GM23338 (cell line): ENCODE measurements at regions not wholly inside any gene's neighbourhood (a gene's known extent, or its start where the extent isn't known, plus 50 kb on each side); places are given as distances from the start of the nearest gene placed in this dataset.

ENCODE experiments used
- ATAC-seq: fragments of 200-7000 bp; cut with Tn5 transposase; 3 replicates; pipeline ENCODE4 v1.9.1; 2020
- DNase-seq: peaks from one replicate; pipeline ENCODE4 v3.0.0-alpha.2; 2015; ENCODE audit warnings: low spot score
- H2AFZ ChIP-seq: fragments of 200-600 bp; sonication (generic); 2 replicates; pipeline ENCODE4 v1.8.0; 2016; ENCODE audit warnings: antibody characterized with exemption, mild to moderate bottlenecking, moderate library complexity
- H3F3A ChIP-seq: fragments of 200-600 bp; sonication (generic); replicated peaks from 2 replicates; pipeline ENCODE4 v1.8.0; 2017; ENCODE audit warnings: antibody characterized with exemption, mixed run types, low read depth
- H3K27ac ChIP-seq: fragments of 200-600 bp; sonication (generic); 2 replicates; pipeline ENCODE4 v1.6.1; 2016; ENCODE audit warnings: low read depth
- H3K27me3 ChIP-seq: fragments of 200-600 bp; sonication (generic); 2 replicates; pipeline ENCODE4 v1.8.0; 2016; ENCODE audit warnings: mild to moderate bottlenecking, mixed run types, moderate library complexity; ENCODE audit not compliant: insufficient read depth
- H3K36me3 ChIP-seq: fragments of 200-600 bp; sonication (generic); 2 replicates; pipeline ENCODE4 v1.8.0; 2016; ENCODE audit warnings: mild to moderate bottlenecking; ENCODE audit not compliant: insufficient read depth
- H3K4me1 ChIP-seq: fragments of 200-600 bp; sonication (generic); 2 replicates; pipeline ENCODE4 v1.8.0; 2016; ENCODE audit warnings: mild to moderate bottlenecking, moderate library complexity; ENCODE audit not compliant: insufficient read depth
- H3K4me2 ChIP-seq: fragments of 200-600 bp; sonication (generic); 2 replicates; pipeline ENCODE4 v1.7.1; 2017; ENCODE audit warnings: mixed run types
- H3K4me3 ChIP-seq: fragments of 200-600 bp; sonication (generic); 2 replicates; pipeline ENCODE4 v1.6.1; 2016; ENCODE audit warnings: mixed run types
- H3K79me2 ChIP-seq: fragments of 200-600 bp; sonication (generic); replicated peaks from 2 replicates; pipeline ENCODE4 v1.8.0; 2017; ENCODE audit warnings: mild to moderate bottlenecking; ENCODE audit not compliant: insufficient read depth
- H3K9me2 ChIP-seq: fragments of 200-600 bp; sonication (generic); 2 replicates; pipeline ENCODE4 v1.8.0; 2017; ENCODE audit not compliant: insufficient read depth
- H4K20me1 ChIP-seq: fragments of 200-600 bp; sonication (generic); replicated peaks from 2 replicates; pipeline ENCODE4 v1.8.0; 2017; ENCODE audit warnings: mild to moderate bottlenecking; ENCODE audit not compliant: insufficient read depth
- H3K27ac Mint-ChIP-seq: 2 replicates; pipeline ENCODE4 v1.8.0; 2020; ENCODE audit warnings: inconsistent platforms, mild to moderate bottlenecking, moderate library complexity, mixed read lengths
- H3K27me3 Mint-ChIP-seq: 3 replicates; pipeline ENCODE4 v1.8.0; 2022; ENCODE audit warnings: low read depth, mild to moderate bottlenecking, moderate library complexity, mixed read lengths, inconsistent platforms; ENCODE audit not compliant: insufficient read depth, poor library complexity
- H3K36me3 Mint-ChIP-seq: 3 replicates; pipeline ENCODE4 v1.8.0; 2021; ENCODE audit warnings: low read depth, mild to moderate bottlenecking, inconsistent platforms, moderate library complexity, mixed read lengths
- H3K4me1 Mint-ChIP-seq: 3 replicates; pipeline ENCODE4 v1.8.0; 2020; ENCODE audit warnings: mild to moderate bottlenecking, inconsistent platforms, mixed read lengths
- H3K4me3 Mint-ChIP-seq: 3 replicates; pipeline ENCODE4 v1.8.0; 2021; ENCODE audit warnings: moderate library complexity, mild to moderate bottlenecking, inconsistent platforms, mixed read lengths
- H3K9me3 Mint-ChIP-seq: 3 replicates; pipeline ENCODE4 v1.8.0; 2020; ENCODE audit warnings: moderate library complexity, mild to moderate bottlenecking, inconsistent platforms, mixed read lengths
- EZH2 ChIP-seq: fragments of 200-600 bp; sonication (generic); IDR thresholded peaks from one replicate; pipeline ENCODE4 v1.8.0; 2017; ENCODE audit warnings: antibody characterized with exemption, mild to moderate bottlenecking, low read depth; ENCODE audit not compliant: unreplicated experiment
- JUNB ChIP-seq: IDR thresholded peaks from one replicate; pipeline ENCODE4 v1.6.1; 2016; ENCODE audit warnings: antibody characterized with exemption; ENCODE audit not compliant: unreplicated experiment
- NANOG ChIP-seq: IDR thresholded peaks from 2 replicates; pipeline ENCODE4 v1.6.1; 2016; ENCODE audit warnings: antibody characterized with exemption, borderline replicate concordance
- POLR2AphosphoS5 ChIP-seq: IDR thresholded peaks from 2 replicates; pipeline ENCODE4 v1.6.1; 2016; ENCODE audit warnings: antibody characterized with exemption, low read depth
- STAT1 ChIP-seq: IDR thresholded peaks from one replicate; pipeline ENCODE4 v1.6.1; 2016; ENCODE audit warnings: antibody characterized with exemption; ENCODE audit not compliant: unreplicated experiment
- ZNF331 ChIP-seq: fragments of 250-450 bp; sonication (Bioruptor Pico); IDR thresholded peaks from 2 replicates; pipeline ENCODE4 v1.5.0; 2020; ENCODE audit warnings: low read depth, mild to moderate bottlenecking, moderate library complexity
- TF ChIP-seq, protein P1 (sequence below): fragments of 250-450 bp; sonication (Bioruptor Pico); IDR thresholded peaks from 2 replicates; pipeline ENCODE4 v1.5.0; 2020; ENCODE audit warnings: mild to moderate bottlenecking, moderate library complexity
- TF ChIP-seq, protein P2 (sequence below): IDR thresholded peaks from 2 replicates; pipeline ENCODE4 v1.6.1; 2016; ENCODE audit warnings: antibody characterized with exemption
- TF ChIP-seq, protein P3 (sequence below): IDR thresholded peaks from one replicate; pipeline ENCODE4 v1.6.1; 2018; ENCODE audit warnings: antibody characterized with exemption; ENCODE audit not compliant: unreplicated experiment
- TF ChIP-seq, protein P4 (sequence below), 2 experiments: fragments of 200-600 bp in 1 of 2; sonication (generic) in 1 of 2; conservative IDR thresholded peaks; 2 replicates each; pipeline versions ENCODE4 v1.5.1 to v1.6.1; 2016 to 2017; ENCODE audit warnings: antibody characterized with exemption in 2 of 2, low read depth in 2 of 2, mild to moderate bottlenecking in 2 of 2, moderate library complexity in 1 of 2

DNA sequence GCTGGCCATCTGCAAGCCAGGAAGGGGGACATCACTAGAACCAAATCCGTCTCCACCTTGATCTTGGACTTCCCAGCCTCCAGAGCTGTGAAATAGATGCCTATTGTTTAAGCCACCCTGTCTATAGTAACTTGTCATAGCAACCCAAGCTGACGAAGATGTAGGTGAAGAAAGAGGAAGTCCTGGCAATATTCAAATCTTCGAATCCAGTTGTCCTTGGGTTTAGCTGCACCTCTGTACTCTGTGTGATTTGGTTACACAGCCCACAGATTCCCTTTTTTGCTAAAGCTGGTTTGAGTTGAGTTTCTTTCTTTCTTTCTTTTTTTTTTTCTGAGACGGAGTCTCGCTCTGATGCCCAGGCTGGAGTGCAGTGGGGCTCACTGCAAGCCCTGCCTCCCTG, 68.0 kb upstream of the XCR1 start (continued):
- TF ChIP-seq, protein P1, sequence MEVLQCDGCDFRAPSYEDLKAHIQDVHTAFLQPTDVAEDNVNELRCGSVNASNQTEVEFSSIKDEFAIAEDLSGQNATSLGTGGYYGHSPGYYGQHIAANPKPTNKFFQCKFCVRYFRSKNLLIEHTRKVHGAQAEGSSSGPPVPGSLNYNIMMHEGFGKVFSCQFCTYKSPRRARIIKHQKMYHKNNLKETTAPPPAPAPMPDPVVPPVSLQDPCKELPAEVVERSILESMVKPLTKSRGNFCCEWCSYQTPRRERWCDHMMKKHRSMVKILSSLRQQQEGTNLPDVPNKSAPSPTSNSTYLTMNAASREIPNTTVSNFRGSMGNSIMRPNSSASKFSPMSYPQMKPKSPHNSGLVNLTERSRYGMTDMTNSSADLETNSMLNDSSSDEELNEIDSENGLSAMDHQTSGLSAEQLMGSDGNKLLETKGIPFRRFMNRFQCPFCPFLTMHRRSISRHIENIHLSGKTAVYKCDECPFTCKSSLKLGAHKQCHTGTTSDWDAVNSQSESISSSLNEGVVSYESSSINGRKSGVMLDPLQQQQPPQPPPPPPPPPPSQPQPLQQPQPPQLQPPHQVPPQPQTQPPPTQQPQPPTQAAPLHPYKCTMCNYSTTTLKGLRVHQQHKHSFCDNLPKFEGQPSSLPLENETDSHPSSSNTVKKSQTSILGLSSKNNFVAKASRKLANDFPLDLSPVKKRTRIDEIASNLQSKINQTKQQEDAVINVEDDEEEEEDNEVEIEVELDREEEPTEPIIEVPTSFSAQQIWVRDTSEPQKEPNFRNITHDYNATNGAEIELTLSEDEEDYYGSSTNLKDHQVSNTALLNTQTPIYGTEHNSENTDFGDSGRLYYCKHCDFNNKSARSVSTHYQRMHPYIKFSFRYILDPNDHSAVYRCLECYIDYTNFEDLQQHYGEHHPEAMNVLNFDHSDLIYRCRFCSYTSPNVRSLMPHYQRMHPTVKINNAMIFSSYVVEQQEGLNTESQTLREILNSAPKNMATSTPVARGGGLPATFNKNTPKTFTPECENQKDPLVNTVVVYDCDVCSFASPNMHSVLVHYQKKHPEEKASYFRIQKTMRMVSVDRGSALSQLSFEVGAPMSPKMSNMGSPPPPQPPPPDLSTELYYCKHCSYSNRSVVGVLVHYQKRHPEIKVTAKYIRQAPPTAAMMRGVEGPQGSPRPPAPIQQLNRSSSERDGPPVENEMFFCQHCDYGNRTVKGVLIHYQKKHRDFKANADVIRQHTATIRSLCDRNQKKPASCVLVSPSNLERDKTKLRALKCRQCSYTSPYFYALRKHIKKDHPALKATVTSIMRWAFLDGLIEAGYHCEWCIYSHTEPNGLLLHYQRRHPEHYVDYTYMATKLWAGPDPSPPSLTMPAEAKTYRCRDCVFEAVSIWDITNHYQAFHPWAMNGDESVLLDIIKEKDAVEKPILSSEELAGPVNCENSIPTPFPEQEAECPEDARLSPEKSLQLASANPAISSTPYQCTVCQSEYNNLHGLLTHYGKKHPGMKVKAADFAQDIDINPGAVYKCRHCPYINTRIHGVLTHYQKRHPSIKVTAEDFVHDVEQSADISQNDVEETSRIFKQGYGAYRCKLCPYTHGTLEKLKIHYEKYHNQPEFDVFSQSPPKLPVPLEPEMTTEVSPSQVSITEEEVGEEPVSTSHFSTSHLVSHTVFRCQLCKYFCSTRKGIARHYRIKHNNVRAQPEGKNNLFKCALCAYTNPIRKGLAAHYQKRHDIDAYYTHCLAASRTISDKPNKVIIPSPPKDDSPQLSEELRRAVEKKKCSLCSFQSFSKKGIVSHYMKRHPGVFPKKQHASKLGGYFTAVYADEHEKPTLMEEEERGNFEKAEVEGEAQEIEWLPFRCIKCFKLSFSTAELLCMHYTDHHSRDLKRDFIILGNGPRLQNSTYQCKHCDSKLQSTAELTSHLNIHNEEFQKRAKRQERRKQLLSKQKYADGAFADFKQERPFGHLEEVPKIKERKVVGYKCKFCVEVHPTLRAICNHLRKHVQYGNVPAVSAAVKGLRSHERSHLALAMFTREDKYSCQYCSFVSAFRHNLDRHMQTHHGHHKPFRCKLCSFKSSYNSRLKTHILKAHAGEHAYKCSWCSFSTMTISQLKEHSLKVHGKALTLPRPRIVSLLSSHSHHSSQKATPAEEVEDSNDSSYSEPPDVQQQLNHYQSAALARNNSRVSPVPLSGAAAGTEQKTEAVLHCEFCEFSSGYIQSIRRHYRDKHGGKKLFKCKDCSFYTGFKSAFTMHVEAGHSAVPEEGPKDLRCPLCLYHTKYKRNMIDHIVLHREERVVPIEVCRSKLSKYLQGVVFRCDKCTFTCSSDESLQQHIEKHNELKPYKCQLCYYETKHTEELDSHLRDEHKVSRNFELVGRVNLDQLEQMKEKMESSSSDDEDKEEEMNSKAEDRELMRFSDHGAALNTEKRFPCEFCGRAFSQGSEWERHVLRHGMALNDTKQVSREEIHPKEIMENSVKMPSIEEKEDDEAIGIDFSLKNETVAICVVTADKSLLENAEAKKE (CRISPR knock-in tag) = no peak
- TF ChIP-seq EZH2 (no peak), STAT1 (no peak)
- TF ChIP-seq, protein P2, sequence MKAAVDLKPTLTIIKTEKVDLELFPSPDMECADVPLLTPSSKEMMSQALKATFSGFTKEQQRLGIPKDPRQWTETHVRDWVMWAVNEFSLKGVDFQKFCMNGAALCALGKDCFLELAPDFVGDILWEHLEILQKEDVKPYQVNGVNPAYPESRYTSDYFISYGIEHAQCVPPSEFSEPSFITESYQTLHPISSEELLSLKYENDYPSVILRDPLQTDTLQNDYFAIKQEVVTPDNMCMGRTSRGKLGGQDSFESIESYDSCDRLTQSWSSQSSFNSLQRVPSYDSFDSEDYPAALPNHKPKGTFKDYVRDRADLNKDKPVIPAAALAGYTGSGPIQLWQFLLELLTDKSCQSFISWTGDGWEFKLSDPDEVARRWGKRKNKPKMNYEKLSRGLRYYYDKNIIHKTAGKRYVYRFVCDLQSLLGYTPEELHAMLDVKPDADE = no peak

DNA sequence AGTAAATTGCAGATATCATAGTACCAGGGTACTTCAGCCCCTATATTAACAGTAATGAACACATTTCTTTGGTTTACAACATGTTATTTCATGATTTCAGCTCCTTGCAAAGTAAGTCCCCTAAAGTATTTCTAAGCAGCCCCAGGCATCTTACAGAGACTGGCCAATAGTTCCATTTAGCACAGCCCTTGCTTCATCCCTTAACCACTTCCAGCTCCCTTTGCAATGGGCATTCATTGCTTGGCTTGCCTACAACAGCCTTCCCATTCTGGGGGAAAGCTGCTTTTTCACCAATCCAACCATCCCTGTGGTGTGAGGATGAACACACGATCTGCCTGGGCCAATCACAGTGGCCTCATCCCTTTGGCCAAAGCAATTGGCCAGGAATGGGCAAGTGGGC, 67.2 kb upstream of the XCR1 start:
- H3F3A ChIP-seq = no peaks in the 10 kb centered on the region
- H4K20me1 ChIP-seq = no peaks in the 10 kb centered on the region
- DNase-seq (no peak), ATAC-seq (no peak)
- H2AFZ ChIP-seq = no peak overlapping the region
- H3K9me2 ChIP-seq = peaks cover 9% of the 10 kb centered on the region
- no peak overlapping the region for H3K27ac ChIP-seq
- no peaks in the 10 kb centered on the region for H3K36me3 ChIP-seq
- H3K27me3 ChIP-seq = no peaks in the 10 kb centered on the region
- H3K9me3 Mint-ChIP-seq = 0 out of 3 replicates have a peak, but pooled peaks cover 9% of the 10 kb centered on the region
- H3K4me1 Mint-ChIP-seq = no peaks in the 10 kb centered on the region
- H3K36me3 Mint-ChIP-seq = no peaks in the 10 kb centered on the region
- no peak overlapping the region for H3K27ac Mint-ChIP-seq
- no peak overlapping the region for H3K4me3 Mint-ChIP-seq
- peaks cover 7% of the 10 kb centered on the region for H3K27me3 Mint-ChIP-seq
- H3K4me3 ChIP-seq = no peak overlapping the region
- H3K79me2 ChIP-seq = no peaks in the 10 kb centered on the region
- no peaks in the 10 kb centered on the region for H3K4me1 ChIP-seq
- no peak overlapping the region for H3K4me2 ChIP-seq
- TF ChIP-seq, protein P3, sequence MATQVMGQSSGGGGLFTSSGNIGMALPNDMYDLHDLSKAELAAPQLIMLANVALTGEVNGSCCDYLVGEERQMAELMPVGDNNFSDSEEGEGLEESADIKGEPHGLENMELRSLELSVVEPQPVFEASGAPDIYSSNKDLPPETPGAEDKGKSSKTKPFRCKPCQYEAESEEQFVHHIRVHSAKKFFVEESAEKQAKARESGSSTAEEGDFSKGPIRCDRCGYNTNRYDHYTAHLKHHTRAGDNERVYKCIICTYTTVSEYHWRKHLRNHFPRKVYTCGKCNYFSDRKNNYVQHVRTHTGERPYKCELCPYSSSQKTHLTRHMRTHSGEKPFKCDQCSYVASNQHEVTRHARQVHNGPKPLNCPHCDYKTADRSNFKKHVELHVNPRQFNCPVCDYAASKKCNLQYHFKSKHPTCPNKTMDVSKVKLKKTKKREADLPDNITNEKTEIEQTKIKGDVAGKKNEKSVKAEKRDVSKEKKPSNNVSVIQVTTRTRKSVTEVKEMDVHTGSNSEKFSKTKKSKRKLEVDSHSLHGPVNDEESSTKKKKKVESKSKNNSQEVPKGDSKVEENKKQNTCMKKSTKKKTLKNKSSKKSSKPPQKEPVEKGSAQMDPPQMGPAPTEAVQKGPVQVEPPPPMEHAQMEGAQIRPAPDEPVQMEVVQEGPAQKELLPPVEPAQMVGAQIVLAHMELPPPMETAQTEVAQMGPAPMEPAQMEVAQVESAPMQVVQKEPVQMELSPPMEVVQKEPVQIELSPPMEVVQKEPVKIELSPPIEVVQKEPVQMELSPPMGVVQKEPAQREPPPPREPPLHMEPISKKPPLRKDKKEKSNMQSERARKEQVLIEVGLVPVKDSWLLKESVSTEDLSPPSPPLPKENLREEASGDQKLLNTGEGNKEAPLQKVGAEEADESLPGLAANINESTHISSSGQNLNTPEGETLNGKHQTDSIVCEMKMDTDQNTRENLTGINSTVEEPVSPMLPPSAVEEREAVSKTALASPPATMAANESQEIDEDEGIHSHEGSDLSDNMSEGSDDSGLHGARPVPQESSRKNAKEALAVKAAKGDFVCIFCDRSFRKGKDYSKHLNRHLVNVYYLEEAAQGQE = no peak
- TF ChIP-seq POLR2AphosphoS5 = no peak
- TF ChIP-seq, protein P4, sequence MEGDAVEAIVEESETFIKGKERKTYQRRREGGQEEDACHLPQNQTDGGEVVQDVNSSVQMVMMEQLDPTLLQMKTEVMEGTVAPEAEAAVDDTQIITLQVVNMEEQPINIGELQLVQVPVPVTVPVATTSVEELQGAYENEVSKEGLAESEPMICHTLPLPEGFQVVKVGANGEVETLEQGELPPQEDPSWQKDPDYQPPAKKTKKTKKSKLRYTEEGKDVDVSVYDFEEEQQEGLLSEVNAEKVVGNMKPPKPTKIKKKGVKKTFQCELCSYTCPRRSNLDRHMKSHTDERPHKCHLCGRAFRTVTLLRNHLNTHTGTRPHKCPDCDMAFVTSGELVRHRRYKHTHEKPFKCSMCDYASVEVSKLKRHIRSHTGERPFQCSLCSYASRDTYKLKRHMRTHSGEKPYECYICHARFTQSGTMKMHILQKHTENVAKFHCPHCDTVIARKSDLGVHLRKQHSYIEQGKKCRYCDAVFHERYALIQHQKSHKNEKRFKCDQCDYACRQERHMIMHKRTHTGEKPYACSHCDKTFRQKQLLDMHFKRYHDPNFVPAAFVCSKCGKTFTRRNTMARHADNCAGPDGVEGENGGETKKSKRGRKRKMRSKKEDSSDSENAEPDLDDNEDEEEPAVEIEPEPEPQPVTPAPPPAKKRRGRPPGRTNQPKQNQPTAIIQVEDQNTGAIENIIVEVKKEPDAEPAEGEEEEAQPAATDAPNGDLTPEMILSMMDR (conservative IDR thresholded peaks at IDR 0.05; ENCODE audit: low read depth in 2 of 2) = no peak
- no peak for TF ChIP-seq EZH2
- no peak for TF ChIP-seq ZNF331
- TF ChIP-seq JUNB = no peak
- no peak for TF ChIP-seq NANOG
